ENCODE measurements at regions not wholly inside any gene's neighbourhood (a gene's known extent, or its start where the extent isn't known, plus 50 kb on each side); places are given as distances from the start of the nearest gene placed in this dataset.

DNA sequence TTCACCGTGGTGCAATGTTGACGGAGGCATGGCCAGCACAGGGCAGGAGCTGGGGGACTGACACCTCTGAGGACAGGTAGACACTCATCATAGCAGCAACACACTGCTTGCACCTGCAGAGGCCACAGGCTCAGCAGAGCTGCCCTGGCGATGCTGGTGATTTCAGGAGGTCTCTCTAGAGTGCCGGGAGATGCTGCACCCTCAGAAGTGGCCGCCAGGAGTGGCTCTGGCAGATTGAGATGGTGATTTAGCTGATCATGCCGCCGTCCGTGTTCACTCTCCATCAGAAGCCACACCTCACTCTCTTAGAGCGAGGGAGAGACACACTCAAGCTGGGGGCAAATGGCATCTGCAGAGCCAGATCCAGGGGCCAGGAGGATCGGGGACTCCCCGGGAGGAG lies 244.6 kb upstream of the SGCG start:
- H2AFZ ChIP-seq (ENCODE audit: insufficient read depth, low read depth, low read length, poor library complexity, severe bottlenecking) = no peak overlapping the region
- H3K27me3 ChIP-seq (replicated peaks in 1 of 4; ENCODE audit: control extremely low read depth in 1 of 4, control insufficient read depth in 3 of 4, insufficient read depth in 4 of 4, low read length in 3 of 4) = no peaks in the 10 kb centered on the region
- no peak for TF ChIP-seq EZH2 (IDR thresholded peaks at IDR 0.05; ENCODE audit: borderline replicate concordance, insufficient read depth, low read depth, low read length, poor library complexity, severe bottlenecking)
- TF ChIP-seq, protein P1, sequence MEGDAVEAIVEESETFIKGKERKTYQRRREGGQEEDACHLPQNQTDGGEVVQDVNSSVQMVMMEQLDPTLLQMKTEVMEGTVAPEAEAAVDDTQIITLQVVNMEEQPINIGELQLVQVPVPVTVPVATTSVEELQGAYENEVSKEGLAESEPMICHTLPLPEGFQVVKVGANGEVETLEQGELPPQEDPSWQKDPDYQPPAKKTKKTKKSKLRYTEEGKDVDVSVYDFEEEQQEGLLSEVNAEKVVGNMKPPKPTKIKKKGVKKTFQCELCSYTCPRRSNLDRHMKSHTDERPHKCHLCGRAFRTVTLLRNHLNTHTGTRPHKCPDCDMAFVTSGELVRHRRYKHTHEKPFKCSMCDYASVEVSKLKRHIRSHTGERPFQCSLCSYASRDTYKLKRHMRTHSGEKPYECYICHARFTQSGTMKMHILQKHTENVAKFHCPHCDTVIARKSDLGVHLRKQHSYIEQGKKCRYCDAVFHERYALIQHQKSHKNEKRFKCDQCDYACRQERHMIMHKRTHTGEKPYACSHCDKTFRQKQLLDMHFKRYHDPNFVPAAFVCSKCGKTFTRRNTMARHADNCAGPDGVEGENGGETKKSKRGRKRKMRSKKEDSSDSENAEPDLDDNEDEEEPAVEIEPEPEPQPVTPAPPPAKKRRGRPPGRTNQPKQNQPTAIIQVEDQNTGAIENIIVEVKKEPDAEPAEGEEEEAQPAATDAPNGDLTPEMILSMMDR (IDR thresholded peaks at IDR 0.05) = no peak
- no peak overlapping the region for H3K27ac Mint-ChIP-seq
- no peaks in the 10 kb centered on the region for H3K4me1 ChIP-seq (ENCODE audit: control insufficient read depth in 2 of 2, insufficient read depth in 2 of 2, low read length in 2 of 2)
- intact Hi-C loops (cut with micrococcal nuclease) = no loop called here
- no peak overlapping the region for H3K27ac ChIP-seq (ENCODE audit: low read length in 2 of 2)
- no peaks in the 10 kb centered on the region for H3K4me1 Mint-ChIP-seq
- CTCF ChIA-PET = no interaction called here
- no peak overlapping the region for H3K4me2 ChIP-seq (replicated peaks; ENCODE audit: low read depth, low read length, poor library complexity, severe bottlenecking)
- no peak for DNase-seq
- POLR2A ChIA-PET = no interaction called here
- WGBS (ENCODE audit: insufficient coverage) = 93% methylated on average over 4 of the region's 11 CpGs
- no peak overlapping the region for H3K4me3 Mint-ChIP-seq
- no peak for ATAC-seq (ENCODE audit: low read depth)
- H3K27me3 Mint-ChIP-seq = no peaks in the 10 kb centered on the region
- no peaks in the 10 kb centered on the region for H3K9me3 Mint-ChIP-seq (ENCODE audit: insufficient read depth)
- no peak overlapping the region for H3K4me3 ChIP-seq (ENCODE audit: control extremely low read depth in 1 of 5, extremely low read depth in 1 of 5, insufficient read depth in 1 of 5, low read depth in 2 of 5, low read length in 4 of 5)
- no peak overlapping the region for H3K9ac ChIP-seq (ENCODE audit: low read length)
- H4K20me1 ChIP-seq (ENCODE audit: control insufficient read depth, insufficient read depth, low read length, poor library complexity, severe bottlenecking) = no peaks in the 10 kb centered on the region
- peaks cover 0 to 27% (median 0%) of the 10 kb centered on the region in 3 donors for H3K9me3 ChIP-seq (ENCODE audit: control extremely low read depth in 1 of 3, control insufficient read depth in 2 of 3, insufficient read depth in 1 of 3, low read length in 2 of 3)
- H3K79me2 ChIP-seq (ENCODE audit: control insufficient read depth, insufficient read depth, low read length) = no peaks in the 10 kb centered on the region
- H3K36me3 ChIP-seq (replicated peaks in 1 of 2; ENCODE audit: control extremely low read depth in 1 of 2, control insufficient read depth in 1 of 2, extremely low read depth in 1 of 2, insufficient read depth in 2 of 2, low read length in 1 of 2) = no peaks in the 10 kb centered on the region

DNA sequence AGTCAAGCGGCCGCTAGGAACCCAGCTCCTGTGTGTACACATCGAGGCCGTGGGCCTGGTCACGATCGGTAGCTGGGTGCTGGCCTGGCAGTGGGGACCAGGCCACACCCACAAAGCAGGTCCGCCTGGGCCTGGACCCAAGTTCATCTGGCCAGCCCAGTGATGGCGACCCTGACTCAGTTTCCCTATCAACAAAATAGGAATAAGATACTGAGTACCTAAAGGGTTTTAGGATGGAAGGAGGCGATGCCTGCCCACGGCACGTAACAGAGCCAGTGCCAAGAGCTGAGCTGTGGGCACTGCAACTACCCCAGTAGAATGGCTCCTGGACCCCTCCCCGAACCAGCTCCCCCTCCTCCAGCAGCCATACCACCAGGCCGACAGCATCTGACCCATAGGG lies 243.5 kb upstream of the SGCG start:
- H3K4me1 ChIP-seq (ENCODE audit: control insufficient read depth in 2 of 2, insufficient read depth in 2 of 2, low read length in 2 of 2) = no peaks in the 10 kb centered on the region
- no peaks in the 10 kb centered on the region for H3K9me3 Mint-ChIP-seq (ENCODE audit: insufficient read depth)
- no peaks in the 10 kb centered on the region for H3K36me3 ChIP-seq (replicated peaks in 1 of 2; ENCODE audit: control extremely low read depth in 1 of 2, control insufficient read depth in 1 of 2, extremely low read depth in 1 of 2, insufficient read depth in 2 of 2, low read length in 1 of 2)
- peaks cover 0 to 27% (median 0%) of the 10 kb centered on the region in 3 donors for H3K9me3 ChIP-seq (ENCODE audit: control extremely low read depth in 1 of 3, control insufficient read depth in 2 of 3, insufficient read depth in 1 of 3, low read length in 2 of 3)
- H2AFZ ChIP-seq (ENCODE audit: insufficient read depth, low read depth, low read length, poor library complexity, severe bottlenecking) = no peak overlapping the region
- DNase-seq (no peak), ATAC-seq (ENCODE audit: low read depth) (no peak)
- ChIA-PET POLR2A (no interaction called here), CTCF (no interaction called here)
- intact Hi-C loops (cut with micrococcal nuclease) = no loop called here
- H3K27ac ChIP-seq (ENCODE audit: low read length in 2 of 2) = no peak overlapping the region
- no peak overlapping the region for H3K4me3 ChIP-seq (ENCODE audit: control extremely low read depth in 1 of 5, extremely low read depth in 1 of 5, insufficient read depth in 1 of 5, low read depth in 2 of 5, low read length in 4 of 5)
- H3K9ac ChIP-seq (ENCODE audit: low read length) = no peak overlapping the region
- no peaks in the 10 kb centered on the region for H3K27me3 Mint-ChIP-seq
- no peak overlapping the region for H3K4me2 ChIP-seq (replicated peaks; ENCODE audit: low read depth, low read length, poor library complexity, severe bottlenecking)
- no peak overlapping the region for H3K4me3 Mint-ChIP-seq
- no peaks in the 10 kb centered on the region for H3K27me3 ChIP-seq (replicated peaks in 1 of 4; ENCODE audit: control extremely low read depth in 1 of 4, control insufficient read depth in 3 of 4, insufficient read depth in 4 of 4, low read length in 3 of 4)
- no peaks in the 10 kb centered on the region for H4K20me1 ChIP-seq (ENCODE audit: control insufficient read depth, insufficient read depth, low read length, poor library complexity, severe bottlenecking)
- H3K4me1 Mint-ChIP-seq = no peaks in the 10 kb centered on the region
- no peak for TF ChIP-seq EZH2 (IDR thresholded peaks at IDR 0.05; ENCODE audit: borderline replicate concordance, insufficient read depth, low read depth, low read length, poor library complexity, severe bottlenecking)
- TF ChIP-seq, protein P1 (IDR thresholded peaks at IDR 0.05) = no peak
- WGBS (ENCODE audit: insufficient coverage) = 97% methylated on average over 10 of the region's 13 CpGs
- no peaks in the 10 kb centered on the region for H3K79me2 ChIP-seq (ENCODE audit: control insufficient read depth, insufficient read depth, low read length)
- no peak overlapping the region for H3K27ac Mint-ChIP-seq

Data from B cell (primary cell).